HCT116 (cell line): ENCODE measurements at regions not wholly inside any gene's neighbourhood (a gene's known extent, or its start where the extent isn't known, plus 50 kb on each side); places are given as distances from the start of the nearest gene placed in this dataset.

Experiments
- CTCF ChIP-seq, 3 experiments: fragments of 200-600 bp in 1 of 3; sonication (generic) in 1 of 3; IDR thresholded peaks in 2 of 3; conservative IDR thresholded peaks in 1 of 3; 2 replicates each; pipeline ENCODE4 v1.5.1; 2012 to 2017; ENCODE audit warnings: low read depth in 2 of 3, low read length in 2 of 3, antibody characterized with exemption in 1 of 3, borderline replicate concordance in 1 of 3, control low read depth in 1 of 3, mild to moderate bottlenecking in 1 of 3, mixed read lengths in 1 of 3, mixed run types in 1 of 3, moderate library complexity in 1 of 3; ENCODE audit not compliant: insufficient read depth in 1 of 3
- EZH2 ChIP-seq: fragments of 200-600 bp; sonication (generic); IDR thresholded peaks from 2 replicates; pipeline ENCODE4 v1.6.1; 2017; ENCODE audit warnings: antibody characterized with exemption, mixed run types
- EZH2phosphoT487 ChIP-seq: fragments of 200-600 bp; IDR thresholded peaks from 2 replicates; pipeline ENCODE4 v1.6.1; 2018; ENCODE audit warnings: antibody characterized with exemption, borderline replicate concordance
- JUND ChIP-seq: IDR thresholded peaks from 2 replicates; pipeline ENCODE4 v1.6.1; 2012
- MAX ChIP-seq: IDR thresholded peaks from 2 replicates; pipeline ENCODE4 v1.6.1; 2012
- POLR2A ChIP-seq: IDR thresholded peaks from 2 replicates; pipeline ENCODE4 v1.7.0; 2011; ENCODE audit warnings: borderline replicate concordance; ENCODE audit not compliant: insufficient read depth, insufficient read length; ENCODE audit errors: extremely low read depth
- POLR2AphosphoS5 ChIP-seq: IDR thresholded peaks from 2 replicates; pipeline ENCODE4 v1.6.1; 2011; ENCODE audit warnings: mild to moderate bottlenecking, low read depth, low read length, moderate library complexity
- RAD21 ChIP-seq: IDR thresholded peaks from 2 replicates; pipeline ENCODE4 v1.6.1; 2012; ENCODE audit warnings: low read depth, mild to moderate bottlenecking
- SIN3A ChIP-seq: IDR thresholded peaks from 2 replicates; pipeline ENCODE4 v1.6.1; 2012; ENCODE audit warnings: low read depth
- SRF ChIP-seq: IDR thresholded peaks from 2 replicates; pipeline ENCODE4 v1.6.1; 2012; ENCODE audit warnings: low read depth
- TCF7L2 ChIP-seq: IDR thresholded peaks from 2 replicates; pipeline ENCODE4 v1.7.0; 2011; ENCODE audit warnings: borderline replicate concordance, inconsistent platforms; ENCODE audit not compliant: insufficient read depth, insufficient read length; ENCODE audit errors: extremely low read depth
- YY1 ChIP-seq: IDR thresholded peaks from 2 replicates; pipeline ENCODE4 v1.6.1; 2011; ENCODE audit warnings: low read length, low read depth, moderate library complexity, mild to moderate bottlenecking; ENCODE audit not compliant: insufficient replicate concordance; ENCODE audit errors: extremely low read depth

DNA sequence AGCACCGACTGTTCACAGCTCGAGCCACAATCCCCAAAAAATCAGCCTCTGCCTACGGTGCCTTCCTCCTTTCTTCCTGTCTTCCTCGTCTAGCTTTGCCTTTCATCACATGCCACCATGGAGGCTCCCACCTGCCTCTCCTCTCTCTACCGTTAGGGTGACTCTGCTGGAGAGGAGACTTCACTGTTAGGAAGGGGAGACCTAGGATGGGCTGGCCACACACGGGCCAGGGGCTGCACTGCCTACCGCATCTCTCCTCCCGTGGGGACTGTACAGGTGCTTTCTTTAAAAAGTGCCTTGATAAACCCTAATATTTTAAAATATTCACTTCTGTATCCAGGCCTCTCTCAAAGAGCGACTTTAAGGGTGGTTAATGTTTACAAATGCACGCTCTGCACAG, 1104.7 kb downstream of the BCL11B start:
- TF ChIP-seq JUND: no peak
- TF ChIP-seq EZH2: no peak
- TF ChIP-seq CTCF (IDR thresholded peaks at IDR 0.05 in 2 of 3, conservative IDR thresholded peaks at IDR 0.05 in 1 of 3; ENCODE audit: borderline replicate concordance in 1 of 3, insufficient read depth in 1 of 3, low read depth in 2 of 3, low read length in 2 of 3): no peak
- TF ChIP-seq TCF7L2: no peak
- TF ChIP-seq YY1: no peak
- TF ChIP-seq POLR2AphosphoS5: no peak
- no peak for TF ChIP-seq POLR2A
- TF ChIP-seq SRF: no peak
- TF ChIP-seq MAX: no peak
- no peak for TF ChIP-seq SIN3A
- TF ChIP-seq EZH2phosphoT487: no peak
- TF ChIP-seq RAD21: no peak
